Astrocyte of the spinal cord (primary cell): ENCODE measurements at regions not wholly inside any gene's neighbourhood (a gene's known extent, or its start where the extent isn't known, plus 50 kb on each side); places are given as distances from the start of the nearest gene placed in this dataset.

Source experiments
- DNase-seq: peaks from one replicate; pipeline ENCODE4 v3.0.0; 2011; ENCODE audit warnings: low read depth, low spot score
- H3K4me3 ChIP-seq: 2 replicates; pipeline ENCODE4 v1.5.1; 2011; ENCODE audit warnings: low read depth, mild to moderate bottlenecking, low read length, moderate library complexity
- CTCF ChIP-seq: IDR thresholded peaks from 2 replicates; pipeline ENCODE4 v1.5.1; 2012; ENCODE audit warnings: low read depth, mild to moderate bottlenecking, low read length, inconsistent platforms
- in situ Hi-C: cut with HindIII; loops from 2 replicates; pipeline ENCODE4 v1.10.0; 2017; ENCODE audit warnings: low sequenced_read_pairs

- no peak for TF ChIP-seq CTCF
- DNase-seq: no peak
- H3K4me3 ChIP-seq: no peak overlapping the region
- in situ Hi-C loops: no loop called here
These were observed 162.6 kb upstream of the CYRIA start for GRCh38 chr2:16828044-16828827.

- TF ChIP-seq CTCF: no peak
- no peak overlapping the region for H3K4me3 ChIP-seq
- no peak for DNase-seq
- in situ Hi-C loops: no loop called here
These were observed 158.8 kb upstream of the CYRIA start for GRCh38 chr2:16824472-16824871.

- H3K4me3 ChIP-seq: no peak overlapping the region
- DNase-seq: no peak
- no peak for TF ChIP-seq CTCF
- in situ Hi-C loops: no loop called here
These were observed 156.1 kb upstream of the CYRIA start for GRCh38 chr2:16821692-16822091.

- DNase-seq: no peak
- in situ Hi-C loops: no loop called here
- no peak for TF ChIP-seq CTCF
- H3K4me3 ChIP-seq: no peak overlapping the region
These were observed 152.5 kb upstream of the CYRIA start for GRCh38 chr2:16818203-16818556.

- H3K4me3 ChIP-seq: no peak overlapping the region
- DNase-seq: no peak
- in situ Hi-C loops: no loop called here
- TF ChIP-seq CTCF: no peak
These were observed 151.9 kb upstream of the CYRIA start for GRCh38 chr2:16817305-16818202.

GRCh38 chr2:16816522-16816921 lies 150.9 kb upstream of the CYRIA start:
- DNase-seq: no peak
- in situ Hi-C loops: no loop called here
- no peak overlapping the region for H3K4me3 ChIP-seq
- no peak for TF ChIP-seq CTCF
